Duodenal mucosa (tissue), 2 donors: ENCODE measurements at regions not wholly inside any gene's neighbourhood (a gene's known extent, or its start where the extent isn't known, plus 50 kb on each side); places are given as distances from the start of the nearest gene placed in this dataset.

Experiments used
- H3K27ac ChIP-seq: one replicate; pipeline ENCODE4 v1.7.0; 2013; ENCODE audit warnings: low read depth, low read length
- H3K27me3 ChIP-seq, 2 donors: one replicate each; pipeline ENCODE4 v1.7.0; 2013; ENCODE audit warnings: low read length in 2 of 2, control low read depth in 1 of 2; ENCODE audit not compliant: insufficient read depth in 2 of 2, control insufficient read depth in 1 of 2
- H3K36me3 ChIP-seq, 2 donors: one replicate each; pipeline ENCODE4 v1.7.0; 2013; ENCODE audit warnings: low read length in 2 of 2, control low read depth in 1 of 2; ENCODE audit not compliant: insufficient read depth in 2 of 2, control insufficient read depth in 1 of 2
- H3K4me1 ChIP-seq, 2 donors: one replicate each; pipeline ENCODE4 v1.7.0; 2013; ENCODE audit warnings: low read length in 2 of 2, control low read depth in 1 of 2; ENCODE audit not compliant: insufficient read depth in 2 of 2, control insufficient read depth in 1 of 2
- H3K4me3 ChIP-seq, 2 donors: one replicate each; pipeline ENCODE4 v1.7.0; 2013; ENCODE audit warnings: low read length in 2 of 2, low read depth in 1 of 2
- H3K9ac ChIP-seq, 2 donors: one replicate each; pipeline ENCODE4 v1.7.0; 2013; ENCODE audit warnings: low read length in 2 of 2, low read depth in 1 of 2
- H3K9me3 ChIP-seq, 2 donors: one replicate each; pipeline ENCODE4 v1.7.0; 2013; ENCODE audit warnings: low read length in 2 of 2, control low read depth in 1 of 2; ENCODE audit not compliant: control insufficient read depth in 1 of 2

GRCh38 chr5:166947045-166947444 lies 1344.4 kb upstream of the WWC1 start:
- Histone ChIP-seq H3K9ac (no peak overlapping the region), H3K4me1 (no peaks in the 10 kb centered on the region), H3K27ac (no peak overlapping the region), H3K4me3 (no peak overlapping the region), H3K36me3 (no peaks in the 10 kb centered on the region), H3K27me3 (no peaks in the 10 kb centered on the region), H3K9me3 (no peaks in the 10 kb centered on the region)

- Histone ChIP-seq H3K27ac (no peak overlapping the region), H3K4me3 (no peak overlapping the region), H3K9me3 (no peaks in the 10 kb centered on the region), H3K9ac (no peak overlapping the region), H3K27me3 (no peaks in the 10 kb centered on the region), H3K4me1 (no peaks in the 10 kb centered on the region), H3K36me3 (no peaks in the 10 kb centered on the region)
These were observed 1342.8 kb upstream of the WWC1 start for GRCh38 chr5:166948679-166949078.

- H3K36me3 ChIP-seq, result no peaks in the 10 kb centered on the region
- no peak overlapping the region for H3K9ac ChIP-seq
- no peaks in the 10 kb centered on the region for H3K9me3 ChIP-seq
- no peak overlapping the region for H3K4me3 ChIP-seq
- no peaks in the 10 kb centered on the region for H3K27me3 ChIP-seq
- H3K4me1 ChIP-seq, result no peaks in the 10 kb centered on the region
- H3K27ac ChIP-seq, result no peak overlapping the region
These were observed 1339.4 kb upstream of the WWC1 start for GRCh38 chr5:166952048-166952447.

GRCh38 chr5:166957782-166958181 lies 1333.7 kb upstream of the WWC1 start:
- H3K27ac ChIP-seq, result no peak overlapping the region
- H3K36me3 ChIP-seq, result no peaks in the 10 kb centered on the region
- no peak overlapping the region for H3K9ac ChIP-seq
- no peaks in the 10 kb centered on the region for H3K27me3 ChIP-seq
- no peak overlapping the region for H3K4me3 ChIP-seq
- H3K9me3 ChIP-seq, result no peaks in the 10 kb centered on the region
- H3K4me1 ChIP-seq, result no peaks in the 10 kb centered on the region

GRCh38 chr5:166959766-166960165 lies 1331.7 kb upstream of the WWC1 start:
- no peak overlapping the region for H3K27ac ChIP-seq
- H3K9me3 ChIP-seq, result no peaks in the 10 kb centered on the region
- H3K36me3 ChIP-seq, result no peaks in the 10 kb centered on the region
- no peak overlapping the region for H3K9ac ChIP-seq
- no peak overlapping the region for H3K4me3 ChIP-seq
- no peaks in the 10 kb centered on the region for H3K27me3 ChIP-seq
- H3K4me1 ChIP-seq, result no peaks in the 10 kb centered on the region

- Histone ChIP-seq H3K27ac (no peak overlapping the region), H3K27me3 (no peaks in the 10 kb centered on the region), H3K9me3 (no peaks in the 10 kb centered on the region), H3K4me3 (no peak overlapping the region), H3K9ac (no peak overlapping the region), H3K36me3 (no peaks in the 10 kb centered on the region), H3K4me1 (no peaks in the 10 kb centered on the region)
These were observed 1330.4 kb upstream of the WWC1 start for GRCh38 chr5:166961028-166961427.

- Histone ChIP-seq H3K27me3 (no peaks in the 10 kb centered on the region), H3K4me3 (no peak overlapping the region), H3K27ac (no peak overlapping the region), H3K9me3 (no peaks in the 10 kb centered on the region), H3K4me1 (no peaks in the 10 kb centered on the region), H3K36me3 (no peaks in the 10 kb centered on the region), H3K9ac (no peak overlapping the region)
These were observed 1329.5 kb upstream of the WWC1 start for GRCh38 chr5:166961913-166962312.

GRCh38 chr5:166962461-166962860 lies 1329.0 kb upstream of the WWC1 start:
- Histone ChIP-seq H3K4me3 (no peak overlapping the region), H3K27me3 (no peaks in the 10 kb centered on the region), H3K9ac (no peak overlapping the region), H3K27ac (no peak overlapping the region), H3K4me1 (no peaks in the 10 kb centered on the region), H3K9me3 (no peaks in the 10 kb centered on the region), H3K36me3 (no peaks in the 10 kb centered on the region)

- H3K27me3 ChIP-seq, result no peaks in the 10 kb centered on the region
These were observed 1327.8 kb upstream of the WWC1 start for GRCh38 chr5:166963596-166963995.

GRCh38 chr5:166977911-166978422 lies 1313.5 kb upstream of the WWC1 start:
- Histone ChIP-seq H3K9me3 (no peaks in the 10 kb centered on the region), H3K4me3 (peak overlapping the region; percentile 55 to 71), H3K36me3 (no peaks in the 10 kb centered on the region), H3K27me3 (peaks cover 0 to 11% of the 10 kb centered on the region in 2 donors), H3K4me1 (peaks cover 9 to 13% of the 10 kb centered on the region in 2 donors), H3K27ac (no peak overlapping the region), H3K9ac (no peak overlapping the region)

More at GRCh38 chr5:166963596-166963995, 1327.8 kb upstream of the WWC1 start:
- Histone ChIP-seq H3K27ac (no peak overlapping the region), H3K4me1 (no peaks in the 10 kb centered on the region), H3K9ac (no peak overlapping the region), H3K9me3 (no peaks in the 10 kb centered on the region), H3K4me3 (no peak overlapping the region), H3K36me3 (no peaks in the 10 kb centered on the region)
